CD4-positive, alpha-beta T cell treated with Interleukin-4 for 1 hour (primary cell): ENCODE measurements at regions not wholly inside any gene's neighbourhood (a gene's known extent, or its start where the extent isn't known, plus 50 kb on each side); places are given as distances from the start of the nearest gene placed in this dataset.
A peak's percentile ranks its signal among the peaks of the same experiment; 100 is the strongest.
"Not testable (repeated sequence)": the region's sequence is repeated elsewhere in the genome, so short reads cannot be mapped to it uniquely, and the experiment has no call there.

ENCODE experiments used
- DNase-seq, 2 donors: peaks; one replicate each; pipeline ENCODE4 v3.0.0-alpha.2; 2020 to 2022

- no peak for DNase-seq
Observed at GRCh38 chrY:26638063-26638462, 1016.1 kb downstream of the CDY1 start.

GRCh38 chrY:26645856-26646255 is 1023.9 kb downstream of the CDY1 start:
- DNase-seq = not testable (repeated sequence)

- DNase-seq = not testable (repeated sequence)
Observed at GRCh38 chrY:26648240-26648639, 1026.3 kb downstream of the CDY1 start.

- DNase-seq = not testable (repeated sequence)
Observed at GRCh38 chrY:26664245-26664644, 1042.3 kb downstream of the CDY1 start.

GRCh38 chrY:26666691-26667090 is 1044.8 kb downstream of the CDY1 start:
- not testable (repeated sequence) for DNase-seq

GRCh38 chrY:26669243-26669642 is 1047.3 kb downstream of the CDY1 start:
- DNase-seq = not testable (repeated sequence)

GRCh38 chrY:26670360-26670871 is 1048.5 kb downstream of the CDY1 start:
- DNase-seq = peak in 1 of 2 donors; percentile 18

GRCh38 chrY:26670881-26671879 is 1049.3 kb downstream of the CDY1 start:
- DNase-seq = peak in 1 of 2 donors; percentile 24
